Astrocyte (in vitro differentiated cells and primary cell): ENCODE measurements at regions not wholly inside any gene's neighbourhood (a gene's known extent, or its start where the extent isn't known, plus 50 kb on each side); places are given as distances from the start of the nearest gene placed in this dataset.

Experiments
- EZH2 ChIP-seq: IDR thresholded peaks from 2 replicates; pipeline ENCODE4 v1.6.1; 2012; ENCODE audit warnings: mild to moderate bottlenecking, low read length, inconsistent platforms; ENCODE audit not compliant: insufficient read depth
- TF ChIP-seq, protein P1 (sequence below): IDR thresholded peaks from 2 replicates; pipeline ENCODE4 v1.5.1; 2011; ENCODE audit warnings: low read depth, mild to moderate bottlenecking, inconsistent platforms, low read length, moderate library complexity; ENCODE audit not compliant: insufficient read depth

DNA sequence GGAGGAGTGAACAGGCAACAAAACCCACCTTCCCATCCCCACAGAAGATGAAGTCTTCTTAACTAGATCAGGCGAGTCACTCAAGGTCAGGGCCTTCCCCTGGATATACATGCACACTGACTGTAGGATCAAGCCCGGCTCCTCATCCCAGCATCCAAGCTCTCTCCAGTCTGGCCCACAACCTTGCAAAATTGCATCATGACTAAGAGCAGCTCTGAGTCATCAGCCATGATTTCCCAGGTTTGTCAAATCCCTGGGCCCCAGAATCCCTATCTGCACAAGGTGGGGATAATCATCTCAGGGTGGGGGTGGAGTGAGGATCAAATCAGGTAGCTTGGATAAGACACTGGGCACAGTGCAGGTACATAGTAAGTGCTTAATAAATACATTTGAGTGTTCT is 199.3 kb upstream of the GRIK3 start:
- TF ChIP-seq EZH2: no peak
- TF ChIP-seq, protein P1, sequence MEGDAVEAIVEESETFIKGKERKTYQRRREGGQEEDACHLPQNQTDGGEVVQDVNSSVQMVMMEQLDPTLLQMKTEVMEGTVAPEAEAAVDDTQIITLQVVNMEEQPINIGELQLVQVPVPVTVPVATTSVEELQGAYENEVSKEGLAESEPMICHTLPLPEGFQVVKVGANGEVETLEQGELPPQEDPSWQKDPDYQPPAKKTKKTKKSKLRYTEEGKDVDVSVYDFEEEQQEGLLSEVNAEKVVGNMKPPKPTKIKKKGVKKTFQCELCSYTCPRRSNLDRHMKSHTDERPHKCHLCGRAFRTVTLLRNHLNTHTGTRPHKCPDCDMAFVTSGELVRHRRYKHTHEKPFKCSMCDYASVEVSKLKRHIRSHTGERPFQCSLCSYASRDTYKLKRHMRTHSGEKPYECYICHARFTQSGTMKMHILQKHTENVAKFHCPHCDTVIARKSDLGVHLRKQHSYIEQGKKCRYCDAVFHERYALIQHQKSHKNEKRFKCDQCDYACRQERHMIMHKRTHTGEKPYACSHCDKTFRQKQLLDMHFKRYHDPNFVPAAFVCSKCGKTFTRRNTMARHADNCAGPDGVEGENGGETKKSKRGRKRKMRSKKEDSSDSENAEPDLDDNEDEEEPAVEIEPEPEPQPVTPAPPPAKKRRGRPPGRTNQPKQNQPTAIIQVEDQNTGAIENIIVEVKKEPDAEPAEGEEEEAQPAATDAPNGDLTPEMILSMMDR: no peak
